GM19238 (cell line): ENCODE measurements at regions not wholly inside any gene's neighbourhood (a gene's known extent, or its start where the extent isn't known, plus 50 kb on each side); places are given as distances from the start of the nearest gene placed in this dataset.
"Not testable (repeated sequence)": the region's sequence is repeated elsewhere in the genome, so short reads cannot be mapped to it uniquely, and the experiment has no call there.

Experiments
- DNase-seq: peaks from one replicate; pipeline ENCODE4 v3.0.0; 2011; ENCODE audit warnings: low spot score; ENCODE audit not compliant: insufficient read length

- no peak for DNase-seq
Measured at GRCh38 chr12:73659802-73660201, 877.8 kb upstream of the ATXN7L3B start.

GRCh38 chr12:73665193-73665592, 872.4 kb upstream of the ATXN7L3B start:
- no peak for DNase-seq

- not testable (repeated sequence) for DNase-seq
Measured at GRCh38 chr12:73671550-73671949, 866.1 kb upstream of the ATXN7L3B start.

DNA sequence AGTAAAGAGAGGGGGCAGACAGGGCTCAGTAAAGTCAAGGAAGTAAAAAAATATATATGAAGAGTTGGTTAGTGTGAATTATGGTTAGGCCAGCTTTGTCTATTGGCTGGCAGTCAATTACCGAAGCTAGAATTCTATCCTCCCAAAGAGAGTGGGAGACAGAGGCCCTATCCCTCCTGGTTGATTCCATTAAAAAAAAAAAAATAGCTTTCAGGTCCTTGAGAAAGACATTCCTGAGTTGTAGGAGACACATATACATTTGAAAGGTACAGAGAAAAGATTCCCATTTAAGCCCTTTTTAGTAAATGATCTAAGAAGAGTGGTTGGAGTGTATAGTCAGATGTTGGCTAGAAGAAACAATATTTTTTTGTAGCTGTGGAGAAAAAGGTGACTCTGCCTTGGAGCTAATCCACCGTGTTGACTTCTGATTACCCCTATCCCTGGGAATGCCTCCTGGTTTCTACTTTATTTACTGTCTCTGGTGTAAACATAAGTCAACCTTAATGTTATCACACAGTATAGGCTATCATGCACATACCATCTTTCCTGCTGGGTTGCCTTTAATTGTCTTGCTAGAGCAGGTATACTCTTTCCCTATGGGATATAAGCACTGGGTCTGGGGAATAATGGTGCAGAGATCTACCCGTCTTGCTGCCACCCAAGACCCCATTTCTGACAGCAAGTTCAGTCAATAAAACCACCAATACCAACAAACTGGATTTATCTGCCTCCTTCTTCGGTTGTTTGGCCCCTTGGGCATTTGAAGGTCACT, 859.9 kb upstream of the ATXN7L3B start:
- no peak for DNase-seq

DNA sequence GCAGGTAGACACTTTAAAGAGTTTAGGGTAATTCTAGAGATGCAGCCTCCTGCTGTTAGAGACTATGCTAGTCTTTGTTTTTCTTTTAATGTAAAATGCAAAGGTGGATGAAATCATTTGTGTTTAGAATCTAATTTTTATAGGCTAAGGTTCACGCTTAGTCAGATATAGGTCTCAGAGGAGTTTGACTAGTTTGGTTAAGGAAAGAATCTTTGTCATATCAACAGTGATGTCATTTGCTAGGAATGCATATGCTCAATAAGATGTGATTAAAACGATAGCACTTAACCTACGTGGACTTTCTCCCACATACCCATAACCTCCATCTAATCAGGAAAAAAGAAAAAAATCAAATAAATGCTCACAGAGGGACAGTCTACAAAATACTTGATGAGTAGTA, 859.3 kb upstream of the ATXN7L3B start:
- no peak for DNase-seq

- DNase-seq = no peak
Measured at GRCh38 chr12:73699318-73699717, 838.3 kb upstream of the ATXN7L3B start.

- DNase-seq = no peak
Measured at GRCh38 chr12:73714655-73715054, 823.0 kb upstream of the ATXN7L3B start.

DNA sequence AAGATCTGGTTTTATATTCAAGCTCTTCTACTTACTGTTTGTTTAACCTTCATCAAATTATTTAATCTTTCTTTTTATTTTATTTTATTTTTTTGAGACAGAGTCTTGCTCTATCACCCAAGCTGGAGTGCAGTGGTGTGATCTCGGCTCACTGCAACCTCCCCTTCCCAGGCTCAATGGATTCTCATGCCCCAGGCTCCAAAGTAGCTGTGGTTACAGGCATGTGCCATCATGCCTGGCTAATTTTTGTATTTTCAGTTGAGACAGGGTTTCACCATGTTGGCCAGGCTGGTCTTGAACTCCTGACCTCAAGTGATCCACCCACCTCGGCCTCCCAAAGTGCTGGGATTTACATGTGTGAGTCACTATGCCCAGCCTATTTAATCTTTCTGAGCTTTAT, 821.5 kb upstream of the ATXN7L3B start:
- DNase-seq = not testable (repeated sequence)

GRCh38 chr12:73719223-73719622, 818.4 kb upstream of the ATXN7L3B start:
- no peak for DNase-seq

GRCh38 chr12:73726881-73727280, 810.8 kb upstream of the ATXN7L3B start:
- no peak for DNase-seq

DNA sequence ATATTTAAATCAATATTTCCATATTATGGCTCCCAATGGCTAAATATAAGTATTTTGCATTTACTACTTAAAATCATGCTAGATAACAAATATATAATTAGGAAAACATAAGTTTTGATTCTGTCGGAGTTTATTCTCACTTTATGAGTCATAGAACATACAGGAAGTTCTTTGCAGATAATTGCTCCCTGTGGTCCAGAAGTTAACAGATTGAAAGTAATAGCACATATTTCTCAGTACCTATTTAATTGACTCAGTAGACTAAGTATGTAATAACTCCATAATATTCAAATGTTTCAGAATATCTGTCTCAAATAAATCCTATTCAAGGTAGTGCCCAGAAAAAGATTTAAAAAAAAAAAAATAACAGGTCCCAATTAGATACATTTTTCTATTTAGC, 806.0 kb upstream of the ATXN7L3B start:
- no peak for DNase-seq

DNA sequence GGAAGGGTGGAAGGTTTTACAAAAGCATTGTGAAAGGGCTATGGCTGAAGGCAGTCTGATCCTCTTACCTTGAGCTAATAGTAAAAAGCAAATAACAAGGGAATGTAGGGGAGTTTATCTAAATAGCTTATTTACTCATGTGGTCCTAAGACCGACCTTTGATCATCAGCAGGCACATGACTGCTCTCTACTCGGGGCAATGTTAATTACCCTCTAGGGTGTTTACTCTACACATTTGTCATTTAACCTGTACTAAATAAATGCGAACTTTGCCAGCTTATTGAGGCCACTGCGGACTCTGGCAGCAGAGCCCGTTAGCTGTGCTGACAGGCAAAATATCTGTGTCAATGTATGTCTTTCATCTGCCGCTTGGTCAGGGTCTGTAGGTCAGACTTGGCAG, 768.3 kb upstream of the ATXN7L3B start:
- DNase-seq = no peak

DNA sequence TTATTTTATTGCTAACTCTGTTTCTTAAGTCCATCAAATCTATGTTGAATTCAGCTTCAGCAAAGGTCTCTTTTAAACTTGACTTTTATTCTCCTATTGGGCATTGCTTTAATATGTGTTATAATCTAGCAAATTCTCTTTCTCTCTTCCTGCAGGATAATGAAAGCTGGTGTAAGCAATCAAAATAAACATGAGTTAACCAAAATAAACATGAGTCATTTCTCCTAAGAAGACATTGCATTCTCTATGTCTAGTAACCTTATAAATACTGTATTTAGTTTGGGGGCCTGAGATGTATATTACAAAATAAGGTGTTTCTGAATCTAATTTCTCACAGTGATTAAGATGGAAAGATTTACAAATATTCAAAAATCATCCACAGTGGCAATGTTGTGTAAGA, 739.1 kb upstream of the ATXN7L3B start:
- DNase-seq = no peak

DNA sequence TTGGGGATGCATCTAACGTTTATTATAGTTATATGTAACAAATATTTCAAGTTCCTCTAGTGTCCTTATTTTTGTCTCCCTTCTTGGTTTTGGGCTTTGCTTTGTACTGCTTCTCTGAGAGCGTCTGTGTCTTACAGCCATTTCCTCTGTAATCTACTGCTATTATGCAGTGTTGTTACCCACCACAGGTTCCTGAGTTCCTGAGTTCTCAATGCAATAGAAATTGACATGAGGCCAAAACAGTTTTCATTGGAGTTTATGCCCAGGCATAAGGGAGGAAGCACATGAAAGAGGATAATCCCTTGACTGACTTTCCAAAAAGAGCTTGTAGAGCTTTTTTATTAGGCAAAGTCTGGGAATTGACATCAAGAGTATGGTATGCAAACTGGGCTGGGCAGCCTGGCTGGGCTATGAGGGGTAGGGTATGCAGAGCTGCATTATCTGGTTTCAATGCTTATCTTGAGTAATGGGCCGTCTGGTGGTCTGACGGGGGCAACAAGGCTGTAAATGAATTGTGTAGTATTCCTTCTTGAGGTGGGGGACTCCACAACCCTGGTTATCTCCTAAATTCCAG, 722.5 kb upstream of the ATXN7L3B start:
- no peak for DNase-seq

- no peak for DNase-seq
Measured at GRCh38 chr12:73817161-73817560, 720.5 kb upstream of the ATXN7L3B start.

DNA sequence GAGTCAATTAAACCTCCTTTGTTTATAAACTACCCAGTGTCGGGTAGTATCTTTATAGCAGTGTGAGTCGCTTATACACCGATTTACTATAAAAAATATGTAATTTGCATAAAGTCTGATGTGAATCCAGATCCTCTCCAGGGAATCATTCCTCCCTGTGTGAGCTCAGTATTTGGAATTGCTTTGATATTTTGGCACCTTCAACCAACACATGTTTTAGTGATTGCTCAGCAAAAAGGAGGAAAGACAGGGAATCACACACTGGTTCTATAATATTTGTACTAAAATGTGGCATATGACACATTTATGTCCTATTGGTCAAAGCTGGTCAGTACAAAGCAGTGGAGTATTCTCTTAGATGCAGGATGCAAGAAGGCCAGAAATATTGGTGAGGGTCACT, 703.9 kb upstream of the ATXN7L3B start:
- no peak for DNase-seq

DNA sequence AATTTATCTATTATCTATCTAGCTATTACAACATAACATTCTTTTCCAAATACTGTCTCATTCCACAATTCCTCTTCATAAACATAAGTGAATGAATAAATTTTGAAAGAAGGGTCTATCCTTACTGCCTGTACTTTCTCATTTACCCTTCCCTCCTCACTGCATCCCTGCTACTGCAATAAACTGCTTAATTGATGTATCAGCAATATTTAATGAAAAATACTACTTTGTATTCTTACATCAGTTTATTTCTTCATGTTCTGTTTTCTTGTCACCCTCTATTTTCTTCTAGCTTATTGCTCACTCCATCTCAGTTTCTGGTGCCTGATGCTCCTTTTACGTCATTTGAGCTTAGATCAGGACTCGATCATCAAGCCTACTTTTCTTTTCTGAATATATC, 695.7 kb upstream of the ATXN7L3B start:
- no peak for DNase-seq

GRCh38 chr12:73863546-73863945, 674.1 kb upstream of the ATXN7L3B start:
- DNase-seq = no peak

DNA sequence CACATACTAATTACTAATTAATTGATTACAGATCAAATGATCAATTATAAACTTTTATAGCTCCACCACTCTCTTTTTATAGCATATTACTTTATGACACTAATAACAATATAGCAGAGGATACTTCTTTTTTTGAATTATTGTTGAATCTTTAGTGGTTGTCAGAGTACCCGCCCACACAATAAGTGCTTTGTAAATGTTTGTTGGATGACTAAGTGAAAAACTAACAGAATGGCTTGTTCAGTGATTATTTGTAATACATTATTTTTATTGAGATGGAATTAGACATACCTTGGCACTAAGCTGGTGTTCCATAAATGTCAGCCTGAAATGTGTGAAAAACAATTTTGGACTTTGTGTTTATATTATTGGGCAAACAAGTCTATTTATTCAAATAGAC, 670.5 kb upstream of the ATXN7L3B start:
- DNase-seq = no peak

GRCh38 chr12:73877291-73877690, 660.3 kb upstream of the ATXN7L3B start:
- DNase-seq = not testable (repeated sequence)

DNA sequence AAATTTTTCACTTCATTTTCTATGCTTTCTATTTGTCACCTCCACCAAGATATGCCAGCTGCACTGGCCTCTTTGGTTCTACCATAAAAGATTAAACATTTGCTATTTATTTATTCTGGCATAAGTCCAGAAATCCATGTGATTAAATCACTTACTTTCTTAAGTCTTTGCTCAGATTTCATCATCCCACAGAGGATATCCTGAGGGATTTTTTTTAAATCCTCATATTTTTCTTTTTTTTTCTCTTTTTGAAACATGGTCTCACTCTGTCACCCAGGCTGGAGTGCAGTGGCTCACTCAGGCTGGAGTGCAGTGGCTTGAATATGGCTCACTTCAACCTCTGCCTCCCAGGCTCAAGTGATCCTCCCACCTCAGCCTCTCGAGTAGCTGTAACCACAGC, 645.4 kb upstream of the ATXN7L3B start:
- no peak for DNase-seq

DNA sequence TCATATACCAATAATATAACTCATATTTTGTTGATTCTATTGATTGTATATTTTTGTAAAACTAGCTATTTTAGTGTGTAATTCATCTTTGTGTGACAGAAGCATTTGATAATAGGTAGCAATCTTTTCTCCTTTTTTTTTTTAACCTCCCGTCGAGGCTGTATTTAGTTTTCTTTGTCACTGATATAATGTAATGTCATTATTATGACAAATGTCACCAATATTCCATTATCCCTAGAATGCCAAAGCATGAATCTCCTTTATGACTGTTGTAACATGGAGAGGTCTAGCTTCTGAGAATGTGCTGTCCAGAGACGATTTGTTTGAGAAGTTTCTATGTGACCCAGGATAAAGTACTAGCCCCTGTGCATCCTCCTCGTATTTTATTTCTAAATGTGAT, 639.0 kb upstream of the ATXN7L3B start:
- DNase-seq = no peak

- no peak for DNase-seq
Measured at GRCh38 chr12:73902260-73902659, 635.4 kb upstream of the ATXN7L3B start.
